Sigmoid colon (tissue), 4 donors: ENCODE measurements at regions not wholly inside any gene's neighbourhood (a gene's known extent, or its start where the extent isn't known, plus 50 kb on each side); places are given as distances from the start of the nearest gene placed in this dataset.

ENCODE experiments used
- EP300 ChIP-seq, 4 donors: sonication (generic); formaldehyde crosslinking; IDR thresholded peaks; one replicate each; pipeline ENCODE4 v1.6.1; 2017; ENCODE audit warnings: antibody characterized with exemption in 4 of 4
- POLR2A ChIP-seq, 2 donors: fragments of 450-650 bp; IDR thresholded peaks; one replicate each; pipeline ENCODE4 v1.6.1; 2016; ENCODE audit warnings: antibody characterized with exemption in 2 of 2, mild to moderate bottlenecking in 2 of 2, moderate library complexity in 2 of 2
- TF ChIP-seq, protein P1 (sequence below), 4 experiments: fragments of 450-650 bp in 3 of 4; fragments of 200-600 bp in 1 of 4; IDR thresholded peaks; one replicate each; pipeline ENCODE4 v1.5.1; 2016 to 2019; ENCODE audit warnings: antibody characterized with exemption in 4 of 4, mild to moderate bottlenecking in 3 of 4, moderate library complexity in 2 of 4

DNA sequence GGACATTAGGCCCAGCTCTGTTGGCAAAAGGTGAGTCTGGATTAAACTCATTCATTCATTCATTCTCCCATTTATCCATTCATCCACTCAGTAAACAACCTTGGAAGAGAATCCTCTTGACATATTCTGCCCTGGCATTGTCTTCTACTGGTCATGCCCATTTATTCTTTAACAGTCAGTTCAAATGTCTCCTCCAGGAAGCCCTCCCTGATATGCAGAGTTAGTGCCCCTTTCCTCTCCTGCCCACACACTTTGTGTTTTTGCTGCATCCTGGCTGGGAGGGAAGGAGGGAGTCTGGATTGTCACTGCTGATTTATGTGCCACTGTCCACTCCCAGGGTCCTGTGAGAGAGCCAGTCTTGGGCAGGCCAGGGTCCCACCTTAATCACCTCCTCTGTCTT is 600.3 kb downstream of the MATN1 start:
- TF ChIP-seq, protein P1, sequence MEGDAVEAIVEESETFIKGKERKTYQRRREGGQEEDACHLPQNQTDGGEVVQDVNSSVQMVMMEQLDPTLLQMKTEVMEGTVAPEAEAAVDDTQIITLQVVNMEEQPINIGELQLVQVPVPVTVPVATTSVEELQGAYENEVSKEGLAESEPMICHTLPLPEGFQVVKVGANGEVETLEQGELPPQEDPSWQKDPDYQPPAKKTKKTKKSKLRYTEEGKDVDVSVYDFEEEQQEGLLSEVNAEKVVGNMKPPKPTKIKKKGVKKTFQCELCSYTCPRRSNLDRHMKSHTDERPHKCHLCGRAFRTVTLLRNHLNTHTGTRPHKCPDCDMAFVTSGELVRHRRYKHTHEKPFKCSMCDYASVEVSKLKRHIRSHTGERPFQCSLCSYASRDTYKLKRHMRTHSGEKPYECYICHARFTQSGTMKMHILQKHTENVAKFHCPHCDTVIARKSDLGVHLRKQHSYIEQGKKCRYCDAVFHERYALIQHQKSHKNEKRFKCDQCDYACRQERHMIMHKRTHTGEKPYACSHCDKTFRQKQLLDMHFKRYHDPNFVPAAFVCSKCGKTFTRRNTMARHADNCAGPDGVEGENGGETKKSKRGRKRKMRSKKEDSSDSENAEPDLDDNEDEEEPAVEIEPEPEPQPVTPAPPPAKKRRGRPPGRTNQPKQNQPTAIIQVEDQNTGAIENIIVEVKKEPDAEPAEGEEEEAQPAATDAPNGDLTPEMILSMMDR (IDR thresholded peaks at IDR 0.05): no peak
- TF ChIP-seq POLR2A (IDR thresholded peaks at IDR 0.05) (no peak), EP300 (IDR thresholded peaks at IDR 0.05) (no peak)
